PC-9 (cell line): ENCODE measurements at regions not wholly inside any gene's neighbourhood (a gene's known extent, or its start where the extent isn't known, plus 50 kb on each side); places are given as distances from the start of the nearest gene placed in this dataset.

ENCODE experiments used
- EZH2 ChIP-seq: fragments of 200-600 bp; sonication (generic); IDR thresholded peaks from 2 replicates; pipeline ENCODE4 v1.8.0; 2017; ENCODE audit warnings: antibody characterized with exemption, low read depth
- TF ChIP-seq, protein P1 (sequence below): fragments of 200-600 bp; sonication (generic); conservative IDR thresholded peaks from 2 replicates; pipeline ENCODE4 v1.6.1; 2017; ENCODE audit warnings: mixed run types, antibody characterized with exemption, mild to moderate bottlenecking, moderate library complexity

DNA sequence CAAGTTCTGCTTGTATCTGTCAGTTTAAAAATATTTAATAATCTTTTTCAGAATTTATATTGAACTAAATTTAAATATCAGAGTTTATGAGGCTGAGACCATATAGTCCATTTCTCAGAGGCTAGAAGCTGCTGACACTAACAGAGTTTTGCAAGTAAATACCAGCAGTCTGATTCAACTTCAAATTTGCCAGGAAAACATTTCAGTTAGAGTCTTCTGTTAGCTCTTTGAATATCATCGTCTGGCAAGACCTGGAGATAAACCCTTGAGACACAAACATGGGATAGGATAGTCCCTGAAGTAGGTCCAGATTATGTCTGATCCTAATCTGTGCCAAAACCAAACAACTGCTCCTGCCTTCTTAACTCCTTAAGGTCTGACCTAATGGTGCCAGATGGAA lies 472.8 kb upstream of the STEAP1 start:
- TF ChIP-seq, protein P1, sequence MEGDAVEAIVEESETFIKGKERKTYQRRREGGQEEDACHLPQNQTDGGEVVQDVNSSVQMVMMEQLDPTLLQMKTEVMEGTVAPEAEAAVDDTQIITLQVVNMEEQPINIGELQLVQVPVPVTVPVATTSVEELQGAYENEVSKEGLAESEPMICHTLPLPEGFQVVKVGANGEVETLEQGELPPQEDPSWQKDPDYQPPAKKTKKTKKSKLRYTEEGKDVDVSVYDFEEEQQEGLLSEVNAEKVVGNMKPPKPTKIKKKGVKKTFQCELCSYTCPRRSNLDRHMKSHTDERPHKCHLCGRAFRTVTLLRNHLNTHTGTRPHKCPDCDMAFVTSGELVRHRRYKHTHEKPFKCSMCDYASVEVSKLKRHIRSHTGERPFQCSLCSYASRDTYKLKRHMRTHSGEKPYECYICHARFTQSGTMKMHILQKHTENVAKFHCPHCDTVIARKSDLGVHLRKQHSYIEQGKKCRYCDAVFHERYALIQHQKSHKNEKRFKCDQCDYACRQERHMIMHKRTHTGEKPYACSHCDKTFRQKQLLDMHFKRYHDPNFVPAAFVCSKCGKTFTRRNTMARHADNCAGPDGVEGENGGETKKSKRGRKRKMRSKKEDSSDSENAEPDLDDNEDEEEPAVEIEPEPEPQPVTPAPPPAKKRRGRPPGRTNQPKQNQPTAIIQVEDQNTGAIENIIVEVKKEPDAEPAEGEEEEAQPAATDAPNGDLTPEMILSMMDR = no peak
- no peak for TF ChIP-seq EZH2
